Tibial artery (tissue), 4 donors: ENCODE measurements at regions not wholly inside any gene's neighbourhood (a gene's known extent, or its start where the extent isn't known, plus 50 kb on each side); places are given as distances from the start of the nearest gene placed in this dataset.

Source experiments
- DNase-seq, 2 donors: peaks; one replicate each; pipeline ENCODE4 v3.0.0-alpha.2; 2019
- H3K27ac ChIP-seq, 2 donors: fragments of 200-600 bp; sonication (generic) in 1 of 2; 1 replicate in 1 of 2; 2 replicates in 1 of 2; pipeline ENCODE4 v1.5.1; 2018 to 2019; ENCODE audit warnings: mild to moderate bottlenecking in 1 of 2
- H3K27me3 ChIP-seq, 2 donors: fragments of 200-600 bp; sonication (generic) in 1 of 2; one replicate each; pipeline versions ENCODE4 v1.5.1 to v1.6.0; 2016 to 2019
- H3K36me3 ChIP-seq, 3 donors: fragments of 200-600 bp; sonication (generic) in 2 of 3; one replicate each; pipeline ENCODE4 v1.5.1; 2016 to 2019; ENCODE audit warnings: mild to moderate bottlenecking in 2 of 3
- H3K4me1 ChIP-seq, 4 donors: fragments of 200-600 bp; sonication (generic) in 2 of 4; 1 replicate in 3 of 4; 2 replicates in 1 of 4; pipeline ENCODE4 v1.5.1; 2016 to 2019
- H3K4me3 ChIP-seq, 2 donors: fragments of 200-600 bp; sonication (generic) in 1 of 2; 1 replicate in 1 of 2; 2 replicates in 1 of 2; pipeline ENCODE4 v1.5.1; 2018 to 2019; ENCODE audit warnings: mild to moderate bottlenecking in 2 of 2
- H3K9me3 ChIP-seq, 3 donors: fragments of 200-600 bp; sonication (generic) in 1 of 3; one replicate each; pipeline ENCODE4 v1.5.1; 2016 to 2019
- CTCF ChIP-seq, 2 experiments: fragments of 200-600 bp in 1 of 2; fragments of 450-650 bp in 1 of 2; IDR thresholded peaks; one replicate each; pipeline ENCODE4 v1.5.1; 2017 to 2019; ENCODE audit warnings: antibody characterized with exemption in 2 of 2, mild to moderate bottlenecking in 1 of 2, moderate library complexity in 1 of 2
- intact Hi-C: fragments of 100-400 bp; cut with DNase I; formaldehyde crosslinking; loops from one replicate; pipeline ENCODE4 v1.15.0; 2023; ENCODE audit warnings: low total_unique reads

GRCh38 chr13:61146571-61146970 is 269.1 kb downstream of the PCDH20 start:
- H3K27ac ChIP-seq, result no peak overlapping the region
- intact Hi-C loops, result no loop called here
- H3K27me3 ChIP-seq, result no peaks in the 10 kb centered on the region
- TF ChIP-seq CTCF (IDR thresholded peaks at IDR 0.05), result no peak
- no peaks in the 10 kb centered on the region for H3K36me3 ChIP-seq
- no peaks in the 10 kb centered on the region for H3K9me3 ChIP-seq
- no peak overlapping the region for H3K4me3 ChIP-seq
- peaks cover 0 to 12% (median 2%) of the 10 kb centered on the region in 4 donors for H3K4me1 ChIP-seq
- DNase-seq, result no peak

GRCh38 chr13:61146158-61146557 is 269.5 kb downstream of the PCDH20 start:
- DNase-seq, result no peak
- Histone ChIP-seq H3K4me1 (peaks cover 0 to 12% (median 2%) of the 10 kb centered on the region in 4 donors), H3K9me3 (no peaks in the 10 kb centered on the region), H3K27me3 (no peaks in the 10 kb centered on the region), H3K36me3 (no peaks in the 10 kb centered on the region), H3K27ac (no peak overlapping the region), H3K4me3 (no peak overlapping the region)
- intact Hi-C loops, result no loop called here
- no peak for TF ChIP-seq CTCF (IDR thresholded peaks at IDR 0.05)

- intact Hi-C loops, result no loop called here
- TF ChIP-seq CTCF (IDR thresholded peaks at IDR 0.05), result no peak
- Histone ChIP-seq H3K9me3 (no peaks in the 10 kb centered on the region), H3K36me3 (no peaks in the 10 kb centered on the region), H3K4me3 (no peak overlapping the region), H3K27me3 (no peaks in the 10 kb centered on the region), H3K27ac (no peak overlapping the region), H3K4me1 (peaks cover 0 to 12% (median 2%) of the 10 kb centered on the region in 4 donors)
- no peak for DNase-seq
These were observed 270.6 kb downstream of the PCDH20 start for GRCh38 chr13:61144834-61145593.

- no peak overlapping the region for H3K4me3 ChIP-seq
- no peaks in the 10 kb centered on the region for H3K36me3 ChIP-seq
- TF ChIP-seq CTCF (IDR thresholded peaks at IDR 0.05), result no peak
- no peak for DNase-seq
- no peak overlapping the region for H3K27ac ChIP-seq
- H3K4me1 ChIP-seq, result peaks cover 0 to 12% (median 2%) of the 10 kb centered on the region in 4 donors
- H3K27me3 ChIP-seq, result no peaks in the 10 kb centered on the region
- no peaks in the 10 kb centered on the region for H3K9me3 ChIP-seq
- intact Hi-C loops, result no loop called here
These were observed 271.3 kb downstream of the PCDH20 start for GRCh38 chr13:61144301-61144700.

DNA sequence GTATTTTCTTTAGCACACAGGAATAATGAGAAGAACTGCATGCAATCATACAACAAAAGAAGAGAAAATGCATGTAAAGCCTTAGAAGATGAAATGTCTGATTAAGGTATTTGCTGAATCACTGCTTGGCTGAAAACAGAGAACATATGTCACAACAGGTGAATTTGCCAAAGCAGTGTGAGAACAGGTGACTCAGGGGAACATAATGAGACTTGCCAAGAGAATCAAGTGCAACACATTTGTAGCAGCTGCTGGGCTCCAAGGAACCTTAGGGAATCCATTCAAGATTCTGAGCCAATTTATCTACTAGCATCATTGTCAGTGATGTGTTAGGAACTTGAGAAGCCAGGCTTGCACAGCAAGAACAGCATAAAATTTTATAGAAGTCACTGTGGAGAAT is 273.1 kb downstream of the PCDH20 start:
- no peak overlapping the region for H3K4me3 ChIP-seq
- no peaks in the 10 kb centered on the region for H3K27me3 ChIP-seq
- H3K36me3 ChIP-seq, result no peaks in the 10 kb centered on the region
- H3K4me1 ChIP-seq, result peaks cover 0 to 12% (median 2%) of the 10 kb centered on the region in 4 donors
- no peak for DNase-seq
- no peak for TF ChIP-seq CTCF (IDR thresholded peaks at IDR 0.05)
- intact Hi-C loops, result no loop called here
- H3K27ac ChIP-seq, result no peak overlapping the region
- H3K9me3 ChIP-seq, result no peaks in the 10 kb centered on the region
